Mesodermal cell (in vitro differentiated cells): ENCODE measurements at regions not wholly inside any gene's neighbourhood (a gene's known extent, or its start where the extent isn't known, plus 50 kb on each side); places are given as distances from the start of the nearest gene placed in this dataset.

Source experiments
- H3K27ac ChIP-seq: 2 replicates; pipeline ENCODE4 v1.7.0; 2013; ENCODE audit warnings: mild to moderate bottlenecking, low read depth, low read length, moderate library complexity; ENCODE audit not compliant: severe bottlenecking
- H3K36me3 ChIP-seq: 2 replicates; pipeline ENCODE4 v1.7.1; 2013; ENCODE audit warnings: mild to moderate bottlenecking, low read length, moderate library complexity; ENCODE audit not compliant: control insufficient read depth, insufficient read depth
- H3K4me1 ChIP-seq: one replicate; pipeline ENCODE4 v1.7.1; 2013; ENCODE audit warnings: mild to moderate bottlenecking, low read length; ENCODE audit not compliant: insufficient read depth, control insufficient read depth, poor library complexity, severe bottlenecking
- H3K4me3 ChIP-seq: 2 replicates; pipeline ENCODE4 v1.7.0; 2013; ENCODE audit warnings: low read length, control low read depth, mild to moderate bottlenecking; ENCODE audit not compliant: insufficient read depth, poor library complexity, severe bottlenecking; ENCODE audit errors: extremely low read depth
- H3K9me3 ChIP-seq: 2 replicates; pipeline ENCODE4 v1.7.1; 2013; ENCODE audit warnings: mild to moderate bottlenecking, low read length, moderate library complexity; ENCODE audit not compliant: control insufficient read depth
- WGBS, 2 experiments: methylation state at CpG; one replicate each; pipeline ENCODE4 v1.1.5; 2013; ENCODE audit warnings: missing lambda C conversion rate in 2 of 2; ENCODE audit not compliant: insufficient coverage in 2 of 2; 5-methylcytosine and 5-hydroxymethylcytosine counted together

DNA sequence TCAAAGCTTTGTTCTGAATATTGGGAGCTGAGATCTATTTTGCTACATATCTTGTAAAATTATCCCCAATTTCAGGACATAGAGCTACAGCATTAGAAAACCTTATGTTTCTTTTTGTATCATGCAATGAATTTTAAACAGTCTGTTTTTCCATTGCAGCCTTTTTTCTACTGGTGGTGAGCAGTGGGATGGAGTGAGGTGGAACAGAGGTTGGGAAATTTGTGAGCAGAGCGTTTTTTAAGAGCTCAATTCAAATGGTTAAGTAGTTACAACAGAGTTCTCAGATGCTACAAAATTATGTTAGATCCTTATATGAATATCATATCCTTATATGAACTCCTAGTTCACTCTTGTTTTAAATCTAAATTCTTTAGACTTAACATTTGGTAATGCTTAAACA is 139.0 kb upstream of the PLEKHG7 start:
- WGBS, 2 experiments = no CpG with 5 or more reads among the region's 1 CpG
- Histone ChIP-seq H3K36me3 (no peaks in the 10 kb centered on the region), H3K4me1 (no peaks in the 10 kb centered on the region), H3K4me3 (no peak overlapping the region), H3K9me3 (no peaks in the 10 kb centered on the region), H3K27ac (no peak overlapping the region)

DNA sequence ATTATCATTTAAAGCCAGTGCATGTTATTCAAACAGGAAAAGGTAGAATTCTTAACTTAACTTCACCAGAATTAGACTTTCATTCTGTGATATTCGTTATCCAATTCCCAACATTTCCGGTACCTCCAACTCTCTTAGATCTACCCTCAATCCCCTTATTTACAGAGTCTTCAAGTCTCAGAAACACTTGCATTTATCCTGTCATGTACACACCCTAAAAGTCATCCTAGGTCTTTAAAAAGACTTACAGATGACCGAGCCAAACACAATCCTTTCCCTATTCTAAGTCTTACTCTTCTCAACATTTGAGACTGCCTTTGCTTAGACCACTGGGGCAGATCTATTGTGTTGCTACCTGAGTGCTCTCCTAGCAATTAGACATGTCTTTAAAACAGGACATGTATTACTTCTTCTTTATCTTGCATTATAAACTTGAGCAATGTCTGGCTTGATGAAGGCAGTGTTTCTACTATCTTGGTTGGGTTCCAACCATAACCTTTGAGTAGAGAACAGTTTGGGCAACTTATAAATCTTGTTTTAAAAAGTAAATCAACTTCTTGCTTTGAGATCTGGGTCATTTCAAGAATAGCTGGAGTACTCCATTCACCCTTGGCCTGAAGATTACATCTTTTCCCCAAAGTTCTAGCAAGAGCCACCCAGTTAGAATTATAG is 140.6 kb upstream of the PLEKHG7 start:
- Histone ChIP-seq H3K4me3 (no peak overlapping the region), H3K4me1 (no peaks in the 10 kb centered on the region), H3K27ac (no peak overlapping the region), H3K9me3 (no peaks in the 10 kb centered on the region), H3K36me3 (no peaks in the 10 kb centered on the region)
- 68 to 82% methylated on average over 3 of the region's 3 CpGs for WGBS, 2 experiments

DNA sequence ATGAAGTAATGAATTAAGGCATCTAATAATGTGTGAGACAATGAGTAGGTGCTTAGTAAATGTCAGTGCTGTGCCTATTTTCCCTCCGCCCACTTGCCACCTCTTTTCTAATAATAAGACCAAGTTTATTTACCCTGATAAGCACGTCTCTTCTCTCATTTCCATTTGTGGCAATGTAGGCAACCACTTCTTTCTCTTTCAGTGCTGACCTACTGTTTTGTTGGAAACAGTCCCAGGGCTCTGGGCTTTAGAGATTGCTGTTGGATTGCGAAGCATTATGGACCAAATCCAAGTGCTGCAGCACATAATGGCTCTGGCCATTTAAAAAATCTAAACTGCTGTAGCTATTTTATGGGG is 141.3 kb upstream of the PLEKHG7 start:
- H3K9me3 ChIP-seq = no peaks in the 10 kb centered on the region
- H3K4me3 ChIP-seq = no peak overlapping the region
- no peaks in the 10 kb centered on the region for H3K4me1 ChIP-seq
- 80 to 89% methylated on average over 1 to 2 of the region's 3 CpGs for WGBS, 2 experiments
- H3K36me3 ChIP-seq = no peaks in the 10 kb centered on the region
- no peak overlapping the region for H3K27ac ChIP-seq

DNA sequence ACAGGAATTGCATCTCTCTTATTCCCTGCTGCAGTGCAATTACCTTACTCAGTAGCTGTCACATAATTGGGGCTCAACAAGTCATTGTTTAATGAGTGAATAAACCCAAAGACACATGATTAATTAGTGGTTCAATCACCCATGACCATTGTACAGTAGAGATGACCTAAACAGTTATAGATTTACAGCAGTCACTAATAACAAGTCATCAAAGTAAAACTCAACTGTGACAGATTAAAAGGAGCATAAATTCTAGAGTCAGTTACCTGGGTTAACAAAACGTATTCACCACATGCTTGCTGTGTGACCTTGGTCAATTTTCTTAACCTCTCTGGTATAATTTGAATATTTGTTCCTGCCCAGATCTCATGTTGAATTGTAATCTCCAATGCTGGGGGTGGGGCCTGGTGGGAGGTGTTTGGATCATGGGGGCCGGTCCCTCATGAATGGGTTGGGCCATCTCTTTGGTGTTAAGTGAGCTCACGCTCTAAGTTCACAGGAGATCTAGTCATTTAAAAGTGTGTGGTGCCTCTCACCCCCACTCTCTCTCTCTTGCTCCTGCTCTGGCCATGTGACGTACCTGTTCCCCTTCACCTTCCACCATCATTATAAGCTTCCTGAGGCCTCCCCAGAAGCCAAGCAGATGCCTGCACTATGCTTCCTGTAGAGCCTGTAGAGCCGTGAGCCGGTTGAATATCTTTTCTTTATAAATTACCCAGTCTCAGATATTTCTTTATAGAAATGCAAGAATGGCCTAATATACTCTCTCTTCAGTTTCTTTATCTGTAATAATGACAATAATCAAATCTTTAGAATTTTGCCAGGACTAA is 141.9 kb upstream of the PLEKHG7 start:
- 60 to 95% methylated on average over 2 to 4 of the region's 6 CpGs for WGBS, 2 experiments
- Histone ChIP-seq H3K9me3 (no peaks in the 10 kb centered on the region), H3K27ac (no peak overlapping the region), H3K4me1 (no peaks in the 10 kb centered on the region), H3K4me3 (no peak overlapping the region), H3K36me3 (no peaks in the 10 kb centered on the region)

DNA sequence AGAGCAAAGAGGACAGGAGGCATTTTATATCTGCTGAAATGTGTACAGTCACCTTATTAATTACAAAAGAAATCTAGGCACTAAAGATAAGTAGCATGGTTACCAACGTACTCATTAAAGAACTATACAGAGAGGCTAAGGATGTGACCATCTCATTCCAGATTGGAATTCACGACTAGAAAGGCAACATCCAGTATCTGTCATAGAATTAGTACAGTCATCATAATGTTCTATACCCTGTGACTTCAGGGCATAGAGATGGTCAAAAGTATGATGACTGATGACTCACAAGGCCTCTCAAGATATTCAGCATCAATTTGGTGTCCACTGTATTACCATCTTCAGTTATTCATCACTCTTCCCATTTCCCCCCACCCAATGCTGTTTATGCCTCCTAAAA is 144.0 kb upstream of the PLEKHG7 start:
- Histone ChIP-seq H3K4me1 (no peaks in the 10 kb centered on the region), H3K36me3 (no peaks in the 10 kb centered on the region), H3K27ac (no peak overlapping the region), H3K4me3 (no peak overlapping the region), H3K9me3 (no peaks in the 10 kb centered on the region)
- 92 to 100% methylated on average over 2 of the region's 2 CpGs for WGBS, 2 experiments

DNA sequence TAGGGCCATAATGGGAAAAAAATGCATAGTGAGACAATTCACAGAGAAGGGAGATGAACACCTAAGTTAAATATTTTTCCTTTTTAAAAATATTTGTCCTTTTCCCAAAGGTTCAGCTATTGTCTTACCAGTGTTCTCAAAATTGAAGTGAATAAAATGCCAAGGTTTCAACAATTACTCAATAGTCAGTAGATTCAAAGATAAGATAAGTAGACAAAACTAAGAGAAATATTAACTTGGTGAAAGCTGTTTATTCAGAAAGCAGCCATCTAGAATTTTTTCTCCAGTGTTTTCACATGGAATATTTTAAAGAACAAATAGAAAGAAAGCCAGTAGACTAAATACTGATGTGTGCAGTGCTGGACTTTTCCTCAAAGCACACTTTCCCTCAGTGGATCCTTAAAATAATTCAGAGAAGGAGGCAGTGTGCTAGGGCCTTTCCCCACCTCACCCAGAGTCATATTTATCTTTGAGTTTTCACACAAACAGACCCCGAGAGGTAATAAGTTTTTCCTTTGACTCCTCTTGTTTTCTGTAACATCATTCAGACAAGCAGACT is 144.5 kb upstream of the PLEKHG7 start:
- Histone ChIP-seq H3K27ac (no peak overlapping the region), H3K9me3 (no peaks in the 10 kb centered on the region), H3K4me1 (no peaks in the 10 kb centered on the region), H3K4me3 (no peak overlapping the region), H3K36me3 (no peaks in the 10 kb centered on the region)
- WGBS, 2 experiments = no CpG with 5 or more reads among the region's 1 CpG

DNA sequence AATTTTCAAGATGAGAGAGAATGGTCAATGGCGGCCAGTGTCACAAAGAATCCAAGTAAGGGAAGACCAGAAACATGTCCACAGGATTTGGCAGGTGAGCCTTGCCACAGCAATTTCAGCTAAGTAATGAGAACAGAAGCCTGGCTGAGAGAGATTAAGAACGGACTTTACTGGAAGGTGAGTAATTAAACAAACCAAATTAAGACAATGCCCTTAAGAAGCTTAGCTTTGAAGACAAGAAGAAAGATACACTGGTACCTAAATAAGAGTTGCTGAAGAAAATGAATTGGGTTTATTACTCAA is 145.4 kb upstream of the PLEKHG7 start:
- H3K36me3 ChIP-seq = no peaks in the 10 kb centered on the region
- H3K27ac ChIP-seq = no peak overlapping the region
- H3K4me3 ChIP-seq = no peak overlapping the region
- WGBS, 2 experiments = 91 to 93% methylated on average over 1 to 2 of the region's 2 CpGs
- no peaks in the 10 kb centered on the region for H3K9me3 ChIP-seq
- H3K4me1 ChIP-seq = peaks cover 2% of the 10 kb centered on the region

DNA sequence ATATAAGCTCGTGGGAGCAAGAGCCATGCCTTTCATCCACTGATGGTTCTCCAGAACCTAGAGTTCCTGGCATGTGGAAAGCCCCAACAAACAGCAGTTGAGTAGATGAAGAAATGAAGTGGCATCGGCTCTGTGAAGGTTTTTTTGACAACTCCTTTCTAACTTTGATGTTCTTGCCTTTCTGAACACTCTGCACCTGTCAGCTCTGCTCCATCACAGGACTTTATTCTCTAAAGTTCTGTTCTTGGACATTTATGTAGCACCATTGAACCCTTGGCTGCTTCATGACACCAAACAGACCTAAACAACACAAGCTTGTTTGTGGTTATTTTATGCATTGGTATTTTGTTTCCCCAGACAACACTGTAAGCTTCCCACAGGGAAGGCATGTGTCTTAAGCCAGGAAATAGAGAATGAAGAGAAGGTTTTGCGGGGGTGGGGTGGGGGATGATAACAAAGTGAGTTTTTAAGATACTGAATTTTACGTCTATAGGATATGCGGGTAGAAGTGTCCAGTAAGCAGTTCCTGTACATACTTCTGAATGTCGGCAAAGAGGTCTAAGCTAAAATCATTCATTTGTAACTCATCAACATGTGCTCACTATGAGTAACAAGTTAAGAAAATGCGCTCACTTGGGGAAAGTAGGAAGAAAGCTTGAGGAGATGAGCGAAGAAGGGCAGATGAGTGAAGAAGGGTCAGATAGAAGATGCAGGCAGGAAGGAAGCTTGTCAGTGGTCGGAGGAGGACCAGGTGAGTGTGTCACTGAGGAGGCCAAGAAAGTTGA is 146.0 kb upstream of the PLEKHG7 start:
- Histone ChIP-seq H3K4me3 (no peak overlapping the region), H3K4me1 (peaks cover 8% of the 10 kb centered on the region)
- WGBS, 2 experiments = 92 to 95% methylated on average over 7 of the region's 9 CpGs

DNA sequence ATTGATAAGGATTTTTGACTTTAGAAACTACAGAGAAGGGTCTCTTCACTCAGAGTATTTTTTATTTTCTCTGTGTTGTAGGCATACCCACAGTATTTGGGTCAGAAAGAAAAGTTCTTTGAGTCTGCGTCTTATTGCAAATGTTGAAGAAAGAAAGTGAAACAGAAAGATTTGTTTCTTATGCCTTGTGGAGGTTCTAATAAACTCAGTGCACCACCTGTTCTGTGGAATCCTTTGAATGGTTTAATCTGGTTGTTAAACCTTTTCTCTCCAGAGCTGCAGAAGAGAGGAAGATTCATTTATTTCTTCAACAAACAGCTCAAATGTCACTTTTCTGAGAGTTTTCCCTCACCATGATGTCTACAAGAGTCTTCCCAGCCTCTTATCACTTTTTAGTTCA is 146.6 kb upstream of the PLEKHG7 start:
- H3K4me3 ChIP-seq = no peak overlapping the region
- WGBS, 2 experiments = 100% methylated on average over 1 of the region's 1 CpG
- H3K36me3 ChIP-seq = no peaks in the 10 kb centered on the region
- no peak overlapping the region for H3K27ac ChIP-seq
- peaks cover 10% of the 10 kb centered on the region for H3K4me1 ChIP-seq
- H3K9me3 ChIP-seq = no peaks in the 10 kb centered on the region

More for the DNA sequence above, 146.0 kb upstream of the PLEKHG7 start:
- H3K36me3 ChIP-seq = no peaks in the 10 kb centered on the region
- no peak overlapping the region for H3K27ac ChIP-seq
- H3K9me3 ChIP-seq = no peaks in the 10 kb centered on the region

DNA sequence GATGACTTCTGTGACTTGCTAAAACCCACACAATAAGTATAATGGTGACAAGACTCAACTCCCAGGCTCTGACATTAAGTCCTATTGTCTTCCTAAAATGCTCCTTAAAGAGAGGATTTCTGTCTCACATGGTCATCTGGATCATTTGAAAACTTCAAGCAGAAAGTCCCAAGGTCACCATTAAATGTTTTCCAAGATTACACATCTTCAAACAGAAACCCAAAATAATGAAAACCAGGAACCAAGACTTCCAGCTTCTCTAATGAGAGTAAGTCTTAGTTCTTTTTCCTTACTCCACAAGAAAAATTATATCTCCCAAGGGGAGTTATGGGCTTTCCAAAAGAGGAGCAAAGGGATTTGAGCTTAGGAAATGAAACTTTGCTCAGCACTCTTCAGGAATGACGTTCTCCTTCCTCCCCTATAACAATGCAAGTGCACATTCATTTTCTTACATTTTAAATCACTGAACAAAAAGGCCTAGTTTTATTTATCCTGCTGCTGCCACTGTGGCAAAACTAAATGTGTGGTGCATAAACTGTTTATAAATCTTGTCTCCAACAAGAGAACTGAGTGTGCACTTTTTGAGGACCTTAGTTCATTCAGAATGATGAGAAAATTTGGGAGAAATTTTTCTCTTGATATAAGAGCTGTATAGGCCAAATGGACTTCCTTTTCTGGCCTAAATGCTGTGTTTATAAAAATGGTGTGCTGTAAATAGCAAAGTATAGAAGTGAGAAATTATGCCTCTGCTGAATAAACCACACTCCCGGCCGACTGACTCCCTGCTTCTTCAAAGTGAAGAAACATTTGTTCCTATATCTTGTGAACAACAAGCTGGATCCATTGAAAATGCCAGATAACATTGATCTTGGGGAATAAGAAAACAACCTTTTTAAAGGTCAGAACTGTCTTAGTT is 148.4 kb upstream of the PLEKHG7 start:
- no peaks in the 10 kb centered on the region for H3K36me3 ChIP-seq
- 75% methylated on average over 1 of the region's 3 CpGs; no CpG with 5 or more reads in 1 of the 2 experiments for WGBS, 2 experiments
- H3K4me3 ChIP-seq = no peak overlapping the region
- no peaks in the 10 kb centered on the region for H3K9me3 ChIP-seq
- peaks cover 10% of the 10 kb centered on the region for H3K4me1 ChIP-seq
- no peak overlapping the region for H3K27ac ChIP-seq
